ACHN (cell line): ENCODE measurements at regions not wholly inside any gene's neighbourhood (a gene's known extent, or its start where the extent isn't known, plus 50 kb on each side); places are given as distances from the start of the nearest gene placed in this dataset.
A peak's percentile ranks its signal among the peaks of the same experiment; 100 is the strongest.

ENCODE experiments used
- DNase-seq: peaks from one replicate; pipeline ENCODE4 v3.0.0-alpha.2; 2015
- in situ Hi-C: cut with HindIII; loops from 2 replicates; pipeline ENCODE4 v1.10.0; 2017; ENCODE audit warnings: low sequenced_read_pairs, low pct_ligation_motif_present, low pct_unique_long_range_greater_than_20kb

GRCh38 chr14:49203676-49204075, 382.5 kb downstream of the RPS29 start:
- no peak for DNase-seq
- in situ Hi-C loops = no loop called here

GRCh38 chr14:49199159-49199558, 387.0 kb downstream of the RPS29 start:
- in situ Hi-C loops = no loop called here
- no peak for DNase-seq

- in situ Hi-C loops = no loop called here
- DNase-seq = no peak
Observed at GRCh38 chr14:49196327-49196726, 389.9 kb downstream of the RPS29 start.

- in situ Hi-C loops = no loop called here
- no peak for DNase-seq
Observed at GRCh38 chr14:49194067-49194466, 392.1 kb downstream of the RPS29 start.

GRCh38 chr14:49193332-49194065, 392.7 kb downstream of the RPS29 start:
- in situ Hi-C loops = no loop called here
- DNase-seq = no peak

GRCh38 chr14:49191380-49191779, 394.8 kb downstream of the RPS29 start:
- in situ Hi-C loops = no loop called here
- no peak for DNase-seq

GRCh38 chr14:49189375-49189774, 396.8 kb downstream of the RPS29 start:
- in situ Hi-C loops = no loop called here
- no peak for DNase-seq

- DNase-seq = no peak
- in situ Hi-C loops = no loop called here
Observed at GRCh38 chr14:49187799-49188198, 398.4 kb downstream of the RPS29 start.

- DNase-seq = peak; percentile 69
- in situ Hi-C loops = no loop called here
Observed at GRCh38 chr14:49173765-49174373, 412.3 kb downstream of the RPS29 start.

- in situ Hi-C loops = no loop called here
- no peak for DNase-seq
Observed at GRCh38 chr14:49164074-49164473, 422.1 kb downstream of the RPS29 start.

GRCh38 chr14:49160983-49161382, 425.2 kb downstream of the RPS29 start:
- DNase-seq = no peak
- in situ Hi-C loops = no loop called here

GRCh38 chr14:49159081-49159480, 427.1 kb downstream of the RPS29 start:
- in situ Hi-C loops = no loop called here
- no peak for DNase-seq

- DNase-seq = no peak
- in situ Hi-C loops = no loop called here
Observed at GRCh38 chr14:49139593-49139992, 446.6 kb downstream of the RPS29 start.

GRCh38 chr14:49134940-49135339, 451.2 kb downstream of the RPS29 start:
- DNase-seq = no peak
- in situ Hi-C loops = no loop called here

GRCh38 chr14:49121246-49121645, 464.9 kb downstream of the RPS29 start:
- in situ Hi-C loops = no loop called here
- DNase-seq = no peak

GRCh38 chr14:49114161-49114893, 471.9 kb downstream of the RPS29 start:
- DNase-seq = no peak
- in situ Hi-C loops = no loop called here

- DNase-seq = no peak
- in situ Hi-C loops = no loop called here
Observed at GRCh38 chr14:49106741-49107667, 479.2 kb downstream of the RPS29 start.

- in situ Hi-C loops = no loop called here
- no peak for DNase-seq
Observed at GRCh38 chr14:49105956-49106355, 480.2 kb downstream of the RPS29 start.

GRCh38 chr14:49105512-49105911, 480.7 kb downstream of the RPS29 start:
- DNase-seq = no peak
- in situ Hi-C loops = no loop called here
